Esophagus muscularis mucosa (tissue), 4 donors: ENCODE measurements at regions not wholly inside any gene's neighbourhood (a gene's known extent, or its start where the extent isn't known, plus 50 kb on each side); places are given as distances from the start of the nearest gene placed in this dataset.

Source experiments
- DNase-seq: peaks from one replicate; pipeline ENCODE4 v3.0.0-alpha.2; 2017; ENCODE audit errors: extremely low spot score
- H3K27ac ChIP-seq, 4 donors: fragments of 200-600 bp; sonication (generic); replicated peaks in 1 of 4; 1 replicate in 3 of 4; 2 replicates in 1 of 4; pipeline ENCODE4 v1.5.1; 2016 to 2019; ENCODE audit warnings: mild to moderate bottlenecking in 1 of 4
- H3K27me3 ChIP-seq, 4 donors: fragments of 200-600 bp; sonication (generic); one replicate each; pipeline versions ENCODE4 v1.5.1 to v1.6.0; 2016 to 2019
- H3K36me3 ChIP-seq, 4 donors: fragments of 200-600 bp; sonication (generic); one replicate each; pipeline ENCODE4 v1.5.1; 2016 to 2019
- H3K4me1 ChIP-seq, 4 donors: fragments of 200-600 bp; sonication (generic); one replicate each; pipeline ENCODE4 v1.5.1; 2016 to 2019
- H3K4me3 ChIP-seq, 4 donors: fragments of 200-600 bp; sonication (generic); 1 replicate in 2 of 4; 2 replicates in 2 of 4; pipeline ENCODE4 v1.5.1; 2016 to 2019; ENCODE audit warnings: mild to moderate bottlenecking in 4 of 4, moderate library complexity in 1 of 4
- H3K9me3 ChIP-seq, 4 donors: fragments of 200-600 bp; sonication (generic); 1 replicate in 3 of 4; 2 replicates in 1 of 4; pipeline ENCODE4 v1.5.1; 2016 to 2019
- EP300 ChIP-seq: sonication (generic); formaldehyde crosslinking; IDR thresholded peaks from one replicate; pipeline ENCODE4 v1.6.1; 2017; ENCODE audit warnings: antibody characterized with exemption
- POLR2A ChIP-seq: fragments of 450-650 bp; IDR thresholded peaks from one replicate; pipeline ENCODE4 v1.6.1; 2017; ENCODE audit warnings: antibody characterized with exemption, moderate library complexity, mild to moderate bottlenecking, low read depth
- POLR2AphosphoS5 ChIP-seq, 2 donors: sonication (generic); formaldehyde crosslinking; IDR thresholded peaks; one replicate each; pipeline ENCODE4 v1.6.1; 2017; ENCODE audit warnings: antibody characterized with exemption in 2 of 2
- WGBS: methylation state at CpG from one replicate; pipeline ENCODE4 v1.1.5; 2018; 5-methylcytosine and 5-hydroxymethylcytosine counted together
- intact Hi-C: fragments of 100-400 bp; cut with DNase I; formaldehyde crosslinking; loops from one replicate; pipeline ENCODE4 v1.15.1; 2023
- TF ChIP-seq, protein P1 (sequence below), 3 experiments: fragments of 200-600 bp in 2 of 3; fragments of 450-650 bp in 1 of 3; sonication (generic) in 2 of 3; IDR thresholded peaks; one replicate each; pipeline ENCODE4 v1.5.1; 2017 to 2019; ENCODE audit warnings: antibody characterized with exemption in 3 of 3, mild to moderate bottlenecking in 2 of 3, moderate library complexity in 1 of 3

DNA sequence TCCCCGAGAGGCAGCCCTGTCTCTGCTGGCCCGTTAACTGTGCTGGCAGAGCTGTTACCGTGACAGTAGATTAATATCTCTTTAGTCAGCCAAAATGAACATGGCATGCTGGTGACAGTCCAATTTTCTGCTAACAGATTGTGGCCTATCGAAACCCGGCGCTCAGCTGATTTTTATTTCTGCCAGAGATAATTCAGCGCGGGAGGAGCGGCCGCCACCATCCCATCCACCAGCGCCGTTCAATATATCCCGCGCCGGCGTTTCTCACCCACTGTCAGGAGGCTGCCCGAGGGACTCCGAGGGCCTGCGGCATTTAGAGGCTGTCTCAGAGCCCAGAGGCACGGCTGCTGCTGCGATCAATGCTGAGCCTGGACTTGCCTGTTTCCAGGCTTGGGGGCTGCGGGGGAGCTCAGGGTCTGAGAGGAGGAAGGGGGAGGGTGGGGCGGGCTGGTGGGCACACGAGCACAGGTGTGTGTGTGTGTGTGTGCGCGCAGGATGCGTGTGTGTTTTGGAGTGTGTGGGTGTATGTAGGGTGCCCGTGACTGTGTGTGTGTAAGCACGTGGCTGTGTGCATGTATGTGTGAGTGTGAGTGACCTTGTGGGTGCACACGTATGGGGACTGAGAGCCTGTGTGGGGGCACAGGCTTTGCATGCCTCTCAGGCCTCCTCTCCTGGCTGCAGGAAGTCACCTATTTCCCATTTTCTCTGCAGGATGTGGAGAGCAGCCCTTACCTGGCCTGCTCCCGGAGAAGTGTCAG lies 109.7 kb upstream of the ACTRT2 start:
- Histone ChIP-seq H3K27ac (no peak overlapping the region), H3K9me3 (no peaks in the 10 kb centered on the region), H3K4me1 (no peaks in the 10 kb centered on the region), H3K36me3 (no peaks in the 10 kb centered on the region), H3K4me3 (no peak overlapping the region), H3K27me3 (peaks cover 0 to 43% (median 0%) of the 10 kb centered on the region in 4 donors)
- TF ChIP-seq POLR2AphosphoS5 (IDR thresholded peaks at IDR 0.05) = no peak
- no peak for TF ChIP-seq EP300
- TF ChIP-seq, protein P1, sequence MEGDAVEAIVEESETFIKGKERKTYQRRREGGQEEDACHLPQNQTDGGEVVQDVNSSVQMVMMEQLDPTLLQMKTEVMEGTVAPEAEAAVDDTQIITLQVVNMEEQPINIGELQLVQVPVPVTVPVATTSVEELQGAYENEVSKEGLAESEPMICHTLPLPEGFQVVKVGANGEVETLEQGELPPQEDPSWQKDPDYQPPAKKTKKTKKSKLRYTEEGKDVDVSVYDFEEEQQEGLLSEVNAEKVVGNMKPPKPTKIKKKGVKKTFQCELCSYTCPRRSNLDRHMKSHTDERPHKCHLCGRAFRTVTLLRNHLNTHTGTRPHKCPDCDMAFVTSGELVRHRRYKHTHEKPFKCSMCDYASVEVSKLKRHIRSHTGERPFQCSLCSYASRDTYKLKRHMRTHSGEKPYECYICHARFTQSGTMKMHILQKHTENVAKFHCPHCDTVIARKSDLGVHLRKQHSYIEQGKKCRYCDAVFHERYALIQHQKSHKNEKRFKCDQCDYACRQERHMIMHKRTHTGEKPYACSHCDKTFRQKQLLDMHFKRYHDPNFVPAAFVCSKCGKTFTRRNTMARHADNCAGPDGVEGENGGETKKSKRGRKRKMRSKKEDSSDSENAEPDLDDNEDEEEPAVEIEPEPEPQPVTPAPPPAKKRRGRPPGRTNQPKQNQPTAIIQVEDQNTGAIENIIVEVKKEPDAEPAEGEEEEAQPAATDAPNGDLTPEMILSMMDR (IDR thresholded peaks at IDR 0.05) = no peak
- no peak for TF ChIP-seq POLR2A
- DNase-seq = no peak
- 87% methylated on average over 31 of the region's 31 CpGs for WGBS
- intact Hi-C loops = no loop called here

DNA sequence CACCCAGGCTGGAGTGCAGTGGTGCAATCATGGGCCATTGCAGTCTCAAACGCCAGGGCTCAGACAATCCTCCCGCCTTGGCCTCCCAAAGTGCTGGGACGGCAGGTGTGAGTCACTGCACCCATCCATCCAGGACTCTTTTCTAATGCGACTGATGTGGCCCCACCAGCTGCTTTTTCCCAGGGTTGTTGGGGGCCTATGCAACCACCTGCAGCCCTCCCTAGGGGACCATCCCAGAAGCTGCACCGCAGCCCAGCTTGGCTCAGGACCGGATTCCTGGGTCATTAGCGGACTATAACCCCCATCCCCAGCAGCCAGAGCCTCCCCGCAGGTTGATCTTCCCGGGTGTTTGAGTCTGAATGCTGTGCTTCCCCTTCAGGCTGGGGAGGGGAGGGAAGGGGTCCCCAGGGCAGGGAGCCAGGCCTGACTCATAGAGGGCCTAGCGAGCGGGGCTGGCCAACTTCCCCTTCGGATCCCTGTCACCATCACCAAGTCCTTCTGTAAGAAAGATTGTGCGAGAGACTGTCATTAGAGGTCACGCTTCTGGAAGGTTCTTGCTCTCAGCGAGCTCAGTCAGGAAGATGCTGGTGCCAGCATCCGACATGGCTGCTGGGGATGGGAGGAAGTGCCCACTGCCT lies 108.7 kb upstream of the ACTRT2 start:
- DNase-seq = no peak
- no peaks in the 10 kb centered on the region for H3K9me3 ChIP-seq
- intact Hi-C loops = no loop called here
- H3K27me3 ChIP-seq = peaks cover 0 to 37% (median 0%) of the 10 kb centered on the region in 4 donors
- H3K4me1 ChIP-seq = no peaks in the 10 kb centered on the region
- H3K27ac ChIP-seq = no peak overlapping the region
- no peaks in the 10 kb centered on the region for H3K36me3 ChIP-seq
- TF ChIP-seq, protein P1 (IDR thresholded peaks at IDR 0.05) = no peak
- TF ChIP-seq EP300 = no peak
- TF ChIP-seq POLR2A = no peak
- TF ChIP-seq POLR2AphosphoS5 (IDR thresholded peaks at IDR 0.05) = no peak
- H3K4me3 ChIP-seq = no peak overlapping the region
- 87% methylated on average over 5 of the region's 16 CpGs for WGBS

DNA sequence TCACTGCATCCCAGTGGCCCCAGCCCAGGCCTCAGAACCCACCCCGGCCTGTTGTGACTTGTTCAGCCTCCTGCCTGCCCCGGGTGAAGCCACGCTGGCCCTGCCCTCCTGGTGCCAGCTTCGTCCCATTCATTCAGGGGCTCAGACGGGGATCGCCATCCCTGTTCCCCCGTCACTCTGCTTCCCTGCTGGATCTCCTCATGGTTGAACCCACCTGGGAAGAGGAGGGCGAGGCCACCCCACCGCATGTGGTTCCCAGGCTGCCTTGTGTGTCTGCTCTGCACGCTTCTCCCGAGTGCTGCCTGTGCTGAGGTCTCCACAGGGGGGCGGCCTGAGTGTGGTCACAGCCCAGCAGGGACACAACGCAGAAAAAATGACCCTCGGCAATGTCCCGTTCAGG lies 108.2 kb upstream of the ACTRT2 start:
- no peaks in the 10 kb centered on the region for H3K36me3 ChIP-seq
- H3K27ac ChIP-seq = no peak overlapping the region
- H3K4me1 ChIP-seq = no peaks in the 10 kb centered on the region
- peaks cover 0 to 37% (median 0%) of the 10 kb centered on the region in 4 donors for H3K27me3 ChIP-seq
- H3K9me3 ChIP-seq = no peaks in the 10 kb centered on the region
- DNase-seq = no peak
- no peak overlapping the region for H3K4me3 ChIP-seq
- 84% methylated on average over 15 of the region's 15 CpGs for WGBS
- intact Hi-C loops = no loop called here
- TF ChIP-seq POLR2AphosphoS5 (IDR thresholded peaks at IDR 0.05) (no peak), EP300 (no peak), POLR2A (no peak)
- TF ChIP-seq, protein P1 (IDR thresholded peaks at IDR 0.05) = no peak

DNA sequence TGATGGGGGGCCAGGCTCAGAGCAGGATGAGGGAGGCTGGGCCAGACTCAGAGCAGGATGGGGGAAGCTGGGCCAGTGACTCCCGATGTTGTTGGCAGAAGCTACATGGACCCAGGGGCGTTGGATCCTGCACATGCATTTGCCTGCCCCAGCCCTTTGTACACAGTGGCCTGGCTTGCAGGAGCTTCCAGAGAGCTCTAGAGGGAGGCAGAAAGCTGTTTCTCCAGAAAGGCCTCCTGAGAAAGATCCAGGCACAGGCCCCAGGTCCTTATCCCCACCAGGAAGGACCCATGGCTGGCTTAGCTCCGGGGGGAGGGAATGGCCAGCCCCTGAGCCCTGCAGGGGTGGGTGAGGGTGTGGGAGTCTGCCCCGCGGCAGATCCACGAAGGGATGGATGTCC lies 106.6 kb upstream of the ACTRT2 start:
- Histone ChIP-seq H3K4me1 (no peaks in the 10 kb centered on the region), H3K4me3 (no peak overlapping the region), H3K36me3 (no peaks in the 10 kb centered on the region), H3K9me3 (no peaks in the 10 kb centered on the region), H3K27ac (no peak overlapping the region), H3K27me3 (peaks cover 0 to 46% (median 0%) of the 10 kb centered on the region in 4 donors)
- intact Hi-C loops = no loop called here
- DNase-seq = no peak
- 76% methylated on average over 4 of the region's 6 CpGs for WGBS
- TF ChIP-seq EP300 = no peak
- TF ChIP-seq, protein P1 (IDR thresholded peaks at IDR 0.05) = no peak
- no peak for TF ChIP-seq POLR2AphosphoS5 (IDR thresholded peaks at IDR 0.05)
- no peak for TF ChIP-seq POLR2A
